ENCODE measurements at regions not wholly inside any gene's neighbourhood (a gene's known extent, or its start where the extent isn't known, plus 50 kb on each side); places are given as distances from the start of the nearest gene placed in this dataset.

DNA sequence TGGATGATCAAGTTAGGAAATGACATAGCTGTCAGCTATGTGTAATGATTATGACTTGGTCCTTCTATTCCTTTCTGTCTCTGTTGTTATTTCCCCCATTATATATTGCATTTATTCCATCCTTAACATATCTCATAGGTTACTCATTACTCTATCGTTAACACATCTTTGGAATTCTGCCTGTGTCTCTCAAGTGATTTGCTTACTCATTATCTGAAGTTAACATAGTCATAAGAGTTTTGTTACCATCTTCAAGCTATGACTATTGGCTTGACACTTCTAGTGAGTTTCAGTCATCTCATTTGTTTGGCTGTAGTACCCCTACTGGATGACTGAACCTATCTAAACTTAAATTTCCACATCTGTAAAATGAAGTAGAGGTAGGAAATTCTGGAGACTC is 286.1 kb upstream of the PPP1R2C start:
- TF ChIP-seq, protein P1, sequence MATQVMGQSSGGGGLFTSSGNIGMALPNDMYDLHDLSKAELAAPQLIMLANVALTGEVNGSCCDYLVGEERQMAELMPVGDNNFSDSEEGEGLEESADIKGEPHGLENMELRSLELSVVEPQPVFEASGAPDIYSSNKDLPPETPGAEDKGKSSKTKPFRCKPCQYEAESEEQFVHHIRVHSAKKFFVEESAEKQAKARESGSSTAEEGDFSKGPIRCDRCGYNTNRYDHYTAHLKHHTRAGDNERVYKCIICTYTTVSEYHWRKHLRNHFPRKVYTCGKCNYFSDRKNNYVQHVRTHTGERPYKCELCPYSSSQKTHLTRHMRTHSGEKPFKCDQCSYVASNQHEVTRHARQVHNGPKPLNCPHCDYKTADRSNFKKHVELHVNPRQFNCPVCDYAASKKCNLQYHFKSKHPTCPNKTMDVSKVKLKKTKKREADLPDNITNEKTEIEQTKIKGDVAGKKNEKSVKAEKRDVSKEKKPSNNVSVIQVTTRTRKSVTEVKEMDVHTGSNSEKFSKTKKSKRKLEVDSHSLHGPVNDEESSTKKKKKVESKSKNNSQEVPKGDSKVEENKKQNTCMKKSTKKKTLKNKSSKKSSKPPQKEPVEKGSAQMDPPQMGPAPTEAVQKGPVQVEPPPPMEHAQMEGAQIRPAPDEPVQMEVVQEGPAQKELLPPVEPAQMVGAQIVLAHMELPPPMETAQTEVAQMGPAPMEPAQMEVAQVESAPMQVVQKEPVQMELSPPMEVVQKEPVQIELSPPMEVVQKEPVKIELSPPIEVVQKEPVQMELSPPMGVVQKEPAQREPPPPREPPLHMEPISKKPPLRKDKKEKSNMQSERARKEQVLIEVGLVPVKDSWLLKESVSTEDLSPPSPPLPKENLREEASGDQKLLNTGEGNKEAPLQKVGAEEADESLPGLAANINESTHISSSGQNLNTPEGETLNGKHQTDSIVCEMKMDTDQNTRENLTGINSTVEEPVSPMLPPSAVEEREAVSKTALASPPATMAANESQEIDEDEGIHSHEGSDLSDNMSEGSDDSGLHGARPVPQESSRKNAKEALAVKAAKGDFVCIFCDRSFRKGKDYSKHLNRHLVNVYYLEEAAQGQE (IDR thresholded peaks at IDR 0.05; ENCODE audit: insufficient read depth in 1 of 2, low read depth in 2 of 2, low read length in 2 of 2) = no peak
- TF ChIP-seq TAF1 (IDR thresholded peaks at IDR 0.05; ENCODE audit: borderline replicate concordance, insufficient read depth, low read length) = no peak
- TF ChIP-seq SIN3A (IDR thresholded peaks at IDR 0.05; ENCODE audit: borderline replicate concordance, insufficient read depth, low read length) = no peak
- TF ChIP-seq FOXP2 (optimal IDR thresholded peaks at IDR 0.05; ENCODE audit: borderline replicate concordance, extremely low read depth, extremely low read length, insufficient read depth) = no peak
- TF ChIP-seq POLR2AphosphoS5 (IDR thresholded peaks at IDR 0.05; ENCODE audit: low read depth, low read length) = no peak

DNA sequence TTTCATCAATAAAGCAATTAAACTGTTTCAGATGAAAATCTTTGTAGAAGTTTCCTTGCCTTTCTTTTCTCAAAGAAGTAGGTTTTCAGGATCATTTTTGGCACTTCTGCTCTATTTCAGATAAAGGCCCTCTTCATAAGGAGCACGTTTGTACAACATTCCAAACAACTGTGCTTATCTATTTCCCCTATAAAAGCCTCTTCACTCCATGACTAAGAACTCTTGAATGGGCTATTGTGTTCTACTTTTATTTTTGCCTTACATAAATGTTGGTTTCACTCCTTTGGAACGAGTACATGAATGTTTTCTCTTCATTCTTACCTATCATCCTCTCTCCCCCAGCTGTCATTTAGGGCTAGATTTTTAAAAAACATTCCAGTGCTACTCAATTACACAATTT is 288.0 kb upstream of the PPP1R2C start:
- TF ChIP-seq SIN3A (IDR thresholded peaks at IDR 0.05; ENCODE audit: borderline replicate concordance, insufficient read depth, low read length) (no peak), TAF1 (IDR thresholded peaks at IDR 0.05; ENCODE audit: borderline replicate concordance, insufficient read depth, low read length) (no peak), FOXP2 (optimal IDR thresholded peaks at IDR 0.05; ENCODE audit: borderline replicate concordance, extremely low read depth, extremely low read length, insufficient read depth) (no peak), POLR2AphosphoS5 (IDR thresholded peaks at IDR 0.05; ENCODE audit: low read depth, low read length) (no peak)
- TF ChIP-seq, protein P1 (IDR thresholded peaks at IDR 0.05; ENCODE audit: insufficient read depth in 1 of 2, low read depth in 2 of 2, low read length in 2 of 2) = no peak

- TF ChIP-seq TAF1 (IDR thresholded peaks at IDR 0.05; ENCODE audit: borderline replicate concordance, insufficient read depth, low read length) (no peak), FOXP2 (optimal IDR thresholded peaks at IDR 0.05; ENCODE audit: borderline replicate concordance, extremely low read depth, extremely low read length, insufficient read depth) (no peak), POLR2AphosphoS5 (IDR thresholded peaks at IDR 0.05; ENCODE audit: low read depth, low read length) (no peak), SIN3A (IDR thresholded peaks at IDR 0.05; ENCODE audit: borderline replicate concordance, insufficient read depth, low read length) (no peak)
- TF ChIP-seq, protein P1 (IDR thresholded peaks at IDR 0.05; ENCODE audit: insufficient read depth in 1 of 2, low read depth in 2 of 2, low read length in 2 of 2) = no peak
Measured at GRCh38 chrX:43068639-43069038, 290.7 kb upstream of the PPP1R2C start.

GRCh38 chrX:43083016-43083415 is 305.1 kb upstream of the PPP1R2C start:
- TF ChIP-seq SIN3A (IDR thresholded peaks at IDR 0.05; ENCODE audit: borderline replicate concordance, insufficient read depth, low read length) (no peak), POLR2AphosphoS5 (IDR thresholded peaks at IDR 0.05; ENCODE audit: low read depth, low read length) (no peak), TAF1 (IDR thresholded peaks at IDR 0.05; ENCODE audit: borderline replicate concordance, insufficient read depth, low read length) (no peak), FOXP2 (optimal IDR thresholded peaks at IDR 0.05; ENCODE audit: borderline replicate concordance, extremely low read depth, extremely low read length, insufficient read depth) (no peak)
- TF ChIP-seq, protein P1 (IDR thresholded peaks at IDR 0.05; ENCODE audit: insufficient read depth in 1 of 2, low read depth in 2 of 2, low read length in 2 of 2) = no peak

GRCh38 chrX:43087830-43088229 is 309.9 kb upstream of the PPP1R2C start:
- TF ChIP-seq, protein P1 (IDR thresholded peaks at IDR 0.05; ENCODE audit: insufficient read depth in 1 of 2, low read depth in 2 of 2, low read length in 2 of 2) = no peak
- no peak for TF ChIP-seq TAF1 (IDR thresholded peaks at IDR 0.05; ENCODE audit: borderline replicate concordance, insufficient read depth, low read length)
- TF ChIP-seq FOXP2 (optimal IDR thresholded peaks at IDR 0.05; ENCODE audit: borderline replicate concordance, extremely low read depth, extremely low read length, insufficient read depth) = no peak
- no peak for TF ChIP-seq SIN3A (IDR thresholded peaks at IDR 0.05; ENCODE audit: borderline replicate concordance, insufficient read depth, low read length)
- no peak for TF ChIP-seq POLR2AphosphoS5 (IDR thresholded peaks at IDR 0.05; ENCODE audit: low read depth, low read length)
